HepG2 (cell line): ENCODE measurements at regions not wholly inside any gene's neighbourhood (a gene's known extent, or its start where the extent isn't known, plus 50 kb on each side); places are given as distances from the start of the nearest gene placed in this dataset.

ENCODE experiments used
- ARNTL ChIP-seq: sonication (generic); formaldehyde crosslinking; IDR thresholded peaks from 2 replicates; pipeline ENCODE4 v1.4.0; 2020; ENCODE audit warnings: mild to moderate bottlenecking, missing genetic modification reagents
- CREB1 ChIP-seq, 2 experiments: fragments of 450-650 bp in 1 of 2; IDR thresholded peaks; 2 replicates each; pipeline ENCODE4 v1.6.1; 2016 to 2017; ENCODE audit warnings: control low read depth in 1 of 2, mild to moderate bottlenecking in 1 of 2, missing compliant biosample characterization in 1 of 2, missing genetic modification characterization in 1 of 2
- ELF1 ChIP-seq: sonication (generic); formaldehyde crosslinking; IDR thresholded peaks from 2 replicates; pipeline ENCODE4 v1.4.0; 2020; ENCODE audit warnings: missing genetic modification reagents
- HMG20A ChIP-seq: IDR thresholded peaks from 2 replicates; pipeline ENCODE4 v1.6.1; 2016; ENCODE audit warnings: borderline replicate concordance
- HOXA9 ChIP-seq: sonication (generic); formaldehyde crosslinking; IDR thresholded peaks from 2 replicates; pipeline ENCODE4 v1.8.1; 2022; ENCODE audit warnings: missing genetic modification reagents, mild to moderate bottlenecking, moderate library complexity, borderline replicate concordance
- KDM3A ChIP-seq: IDR thresholded peaks from 2 replicates; pipeline ENCODE4 v1.6.1; 2018; ENCODE audit warnings: low read depth, missing compliant biosample characterization
- MAFF ChIP-seq: IDR thresholded peaks from 2 replicates; pipeline ENCODE4 v1.6.1; 2011; ENCODE audit warnings: low read depth, low read length, improper control_type of control experiment
- MED1 ChIP-seq: sonication (generic); formaldehyde crosslinking; IDR thresholded peaks from 2 replicates; pipeline ENCODE4 v1.4.0; 2020; ENCODE audit warnings: missing genetic modification reagents
- NAIF1 ChIP-seq: sonication (generic); formaldehyde crosslinking; IDR thresholded peaks from 2 replicates; pipeline ENCODE4 v1.5.0; 2020; ENCODE audit warnings: mild to moderate bottlenecking, missing genetic modification reagents, borderline replicate concordance
- NFATC3 ChIP-seq: sonication (generic); formaldehyde crosslinking; IDR thresholded peaks from 2 replicates; pipeline ENCODE4 v1.5.1; 2020; ENCODE audit warnings: mild to moderate bottlenecking, missing genetic modification reagents
- NFIB ChIP-seq: sonication (generic); formaldehyde crosslinking; IDR thresholded peaks from 2 replicates; pipeline ENCODE4 v1.9.0; 2021; ENCODE audit warnings: missing genetic modification reagents, mild to moderate bottlenecking, borderline replicate concordance
- PCBP1 ChIP-seq: fragments of 200-400 bp; formaldehyde crosslinking; IDR thresholded peaks from 2 replicates; pipeline ENCODE4 v1.6.1; 2017; ENCODE audit warnings: mild to moderate bottlenecking, low read depth, low read length, borderline replicate concordance
- PHF21A ChIP-seq: sonication (generic); formaldehyde crosslinking; IDR thresholded peaks from 2 replicates; pipeline ENCODE4 v1.5.0; 2020; ENCODE audit warnings: mild to moderate bottlenecking, missing genetic modification reagents
- POLR2A ChIP-seq, 2 experiments: IDR thresholded peaks; 2 replicates each; pipeline ENCODE4 v1.6.1; 2011; ENCODE audit warnings: low read depth in 2 of 2, low read length in 2 of 2, mild to moderate bottlenecking in 1 of 2, moderate library complexity in 1 of 2; ENCODE audit not compliant: insufficient read depth in 1 of 2
- TCF7L2 ChIP-seq: IDR thresholded peaks from 2 replicates; pipeline ENCODE4 v1.6.1; 2011; ENCODE audit warnings: mild to moderate bottlenecking, low read depth, low read length, moderate library complexity
- TEAD3 ChIP-seq: optimal IDR thresholded peaks from 2 replicates; pipeline ENCODE3; 2016; ENCODE audit warnings: borderline replicate concordance
- WIZ ChIP-seq: sonication (generic); formaldehyde crosslinking; IDR thresholded peaks from 2 replicates; pipeline ENCODE4 v1.5.1; 2020; ENCODE audit warnings: mild to moderate bottlenecking, missing genetic modification reagents
- ZEB1 ChIP-seq: IDR thresholded peaks from 2 replicates; pipeline ENCODE4 v1.6.1; 2012; ENCODE audit warnings: mild to moderate bottlenecking, low read depth, inconsistent platforms; ENCODE audit not compliant: insufficient replicate concordance
- ZNF317 ChIP-seq: sonication (generic); formaldehyde crosslinking; IDR thresholded peaks from 2 replicates; pipeline ENCODE4 v1.5.0; 2020; ENCODE audit warnings: mild to moderate bottlenecking, missing genetic modification reagents
- ZNF33B ChIP-seq: sonication (generic); formaldehyde crosslinking; IDR thresholded peaks from 2 replicates; pipeline ENCODE4 v1.5.1; 2020; ENCODE audit warnings: mild to moderate bottlenecking, missing genetic modification reagents
- ZSCAN9 ChIP-seq: IDR thresholded peaks from 2 replicates; pipeline ENCODE4 v1.6.1; 2016; ENCODE audit warnings: borderline replicate concordance
- TF ChIP-seq, protein P1 (sequence below): sonication (generic); formaldehyde crosslinking; IDR thresholded peaks from 2 replicates; pipeline ENCODE4 v1.4.0; 2020; ENCODE audit warnings: missing genetic modification reagents
- TF ChIP-seq, protein P2 (sequence below): sonication (generic); formaldehyde crosslinking; IDR thresholded peaks from 2 replicates; pipeline ENCODE4 v1.9.0; 2022; ENCODE audit warnings: low read depth, missing genetic modification reagents
- TF ChIP-seq, protein P3 (sequence below): sonication (generic); formaldehyde crosslinking; IDR thresholded peaks from 2 replicates; pipeline ENCODE4 v1.5.0; 2020; ENCODE audit warnings: missing genetic modification reagents
- TF ChIP-seq, protein P4 (sequence below): sonication (generic); formaldehyde crosslinking; IDR thresholded peaks from 2 replicates; pipeline ENCODE4 v1.5.1; 2020; ENCODE audit warnings: mild to moderate bottlenecking, missing genetic modification reagents

DNA sequence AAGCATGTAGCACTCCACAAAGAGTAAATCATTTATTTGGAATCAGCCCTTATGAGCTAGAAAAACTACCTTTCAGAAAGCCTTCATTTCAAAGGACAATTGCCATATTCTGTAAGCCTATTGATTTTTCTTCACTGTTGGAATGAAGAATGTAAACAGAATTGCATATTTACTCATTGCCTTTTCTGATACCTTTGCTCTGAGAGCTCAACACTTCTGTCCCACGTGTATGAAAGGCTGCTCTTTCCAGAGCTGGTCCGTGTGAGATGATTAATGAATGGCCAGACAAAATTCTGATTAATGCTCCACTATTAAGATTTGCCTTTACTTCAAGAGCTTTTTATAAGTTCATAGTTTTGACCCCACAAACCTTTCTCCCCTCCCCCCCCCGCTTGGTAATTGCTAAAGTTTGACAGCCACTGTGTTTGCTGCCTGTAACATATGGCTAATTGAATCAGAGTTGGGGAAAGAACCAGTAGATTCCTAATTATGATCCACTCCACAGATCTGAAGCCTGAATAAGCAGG, 63.0 kb upstream of the PLEKHA5 start (continued):
- peak; percentile 93 for TF ChIP-seq ZSCAN9
- 0 out of 2 replicates have a peak, but pooled peaks have one; percentile 5 for TF ChIP-seq MAFF
- peak; percentile 100 for TF ChIP-seq TEAD3 (CRISPR knock-in tag)
- TF ChIP-seq TCF7L2, result peak; percentile 40; the same call in 1 of the 2 replicates
- TF ChIP-seq ZNF317 (CRISPR knock-in tag), result peak; percentile 79
- TF ChIP-seq ZNF33B (CRISPR knock-in tag), result no peak
- TF ChIP-seq CREB1 (IDR thresholded peaks at IDR 0.05), result no peak
- TF ChIP-seq CREB1 (CRISPR knock-in tag; IDR thresholded peaks at IDR 0.05), result peak; percentile 67
- TF ChIP-seq HOXA9 (CRISPR knock-in tag), result no peak
- 0 out of 4 replicates have a peak, but pooled peaks of 1 of the 2 experiments have one; percentile 27 for TF ChIP-seq POLR2A (IDR thresholded peaks at IDR 0.05; ENCODE audit: insufficient read depth in 1 of 2, low read depth in 2 of 2, low read length in 2 of 2)
- peak; percentile 73; the same call in 1 of the 2 replicates for TF ChIP-seq PHF21A (CRISPR knock-in tag)
- TF ChIP-seq WIZ, result no peak
- peak; percentile 98 for TF ChIP-seq HMG20A (CRISPR knock-in tag)
- no peak; the same call in 1 of the 2 replicates for TF ChIP-seq NAIF1 (CRISPR knock-in tag)
- TF ChIP-seq MED1, result peak; percentile 84
- TF ChIP-seq ZEB1, result no peak
- TF ChIP-seq, protein P1, sequence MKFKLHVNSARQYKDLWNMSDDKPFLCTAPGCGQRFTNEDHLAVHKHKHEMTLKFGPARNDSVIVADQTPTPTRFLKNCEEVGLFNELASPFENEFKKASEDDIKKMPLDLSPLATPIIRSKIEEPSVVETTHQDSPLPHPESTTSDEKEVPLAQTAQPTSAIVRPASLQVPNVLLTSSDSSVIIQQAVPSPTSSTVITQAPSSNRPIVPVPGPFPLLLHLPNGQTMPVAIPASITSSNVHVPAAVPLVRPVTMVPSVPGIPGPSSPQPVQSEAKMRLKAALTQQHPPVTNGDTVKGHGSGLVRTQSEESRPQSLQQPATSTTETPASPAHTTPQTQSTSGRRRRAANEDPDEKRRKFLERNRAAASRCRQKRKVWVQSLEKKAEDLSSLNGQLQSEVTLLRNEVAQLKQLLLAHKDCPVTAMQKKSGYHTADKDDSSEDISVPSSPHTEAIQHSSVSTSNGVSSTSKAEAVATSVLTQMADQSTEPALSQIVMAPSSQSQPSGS, result peak; percentile 91
- TF ChIP-seq NFATC3, result no peak
- TF ChIP-seq, protein P2, sequence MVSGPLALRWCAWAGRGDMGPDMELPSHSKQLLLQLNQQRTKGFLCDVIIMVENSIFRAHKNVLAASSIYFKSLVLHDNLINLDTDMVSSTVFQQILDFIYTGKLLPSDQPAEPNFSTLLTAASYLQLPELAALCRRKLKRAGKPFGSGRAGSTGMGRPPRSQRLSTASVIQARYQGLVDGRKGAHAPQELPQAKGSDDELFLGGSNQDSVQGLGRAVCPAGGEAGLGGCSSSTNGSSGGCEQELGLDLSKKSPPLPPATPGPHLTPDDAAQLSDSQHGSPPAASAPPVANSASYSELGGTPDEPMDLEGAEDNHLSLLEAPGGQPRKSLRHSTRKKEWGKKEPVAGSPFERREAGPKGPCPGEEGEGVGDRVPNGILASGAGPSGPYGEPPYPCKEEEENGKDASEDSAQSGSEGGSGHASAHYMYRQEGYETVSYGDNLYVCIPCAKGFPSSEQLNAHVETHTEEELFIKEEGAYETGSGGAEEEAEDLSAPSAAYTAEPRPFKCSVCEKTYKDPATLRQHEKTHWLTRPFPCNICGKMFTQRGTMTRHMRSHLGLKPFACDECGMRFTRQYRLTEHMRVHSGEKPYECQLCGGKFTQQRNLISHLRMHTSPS, result no peak
- TF ChIP-seq, protein P3, sequence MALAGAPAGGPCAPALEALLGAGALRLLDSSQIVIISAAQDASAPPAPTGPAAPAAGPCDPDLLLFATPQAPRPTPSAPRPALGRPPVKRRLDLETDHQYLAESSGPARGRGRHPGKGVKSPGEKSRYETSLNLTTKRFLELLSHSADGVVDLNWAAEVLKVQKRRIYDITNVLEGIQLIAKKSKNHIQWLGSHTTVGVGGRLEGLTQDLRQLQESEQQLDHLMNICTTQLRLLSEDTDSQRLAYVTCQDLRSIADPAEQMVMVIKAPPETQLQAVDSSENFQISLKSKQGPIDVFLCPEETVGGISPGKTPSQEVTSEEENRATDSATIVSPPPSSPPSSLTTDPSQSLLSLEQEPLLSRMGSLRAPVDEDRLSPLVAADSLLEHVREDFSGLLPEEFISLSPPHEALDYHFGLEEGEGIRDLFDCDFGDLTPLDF (CRISPR knock-in tag), result no peak
- no peak for TF ChIP-seq NFIB
- TF ChIP-seq KDM3A, result peak; percentile 91
- TF ChIP-seq, protein P4, sequence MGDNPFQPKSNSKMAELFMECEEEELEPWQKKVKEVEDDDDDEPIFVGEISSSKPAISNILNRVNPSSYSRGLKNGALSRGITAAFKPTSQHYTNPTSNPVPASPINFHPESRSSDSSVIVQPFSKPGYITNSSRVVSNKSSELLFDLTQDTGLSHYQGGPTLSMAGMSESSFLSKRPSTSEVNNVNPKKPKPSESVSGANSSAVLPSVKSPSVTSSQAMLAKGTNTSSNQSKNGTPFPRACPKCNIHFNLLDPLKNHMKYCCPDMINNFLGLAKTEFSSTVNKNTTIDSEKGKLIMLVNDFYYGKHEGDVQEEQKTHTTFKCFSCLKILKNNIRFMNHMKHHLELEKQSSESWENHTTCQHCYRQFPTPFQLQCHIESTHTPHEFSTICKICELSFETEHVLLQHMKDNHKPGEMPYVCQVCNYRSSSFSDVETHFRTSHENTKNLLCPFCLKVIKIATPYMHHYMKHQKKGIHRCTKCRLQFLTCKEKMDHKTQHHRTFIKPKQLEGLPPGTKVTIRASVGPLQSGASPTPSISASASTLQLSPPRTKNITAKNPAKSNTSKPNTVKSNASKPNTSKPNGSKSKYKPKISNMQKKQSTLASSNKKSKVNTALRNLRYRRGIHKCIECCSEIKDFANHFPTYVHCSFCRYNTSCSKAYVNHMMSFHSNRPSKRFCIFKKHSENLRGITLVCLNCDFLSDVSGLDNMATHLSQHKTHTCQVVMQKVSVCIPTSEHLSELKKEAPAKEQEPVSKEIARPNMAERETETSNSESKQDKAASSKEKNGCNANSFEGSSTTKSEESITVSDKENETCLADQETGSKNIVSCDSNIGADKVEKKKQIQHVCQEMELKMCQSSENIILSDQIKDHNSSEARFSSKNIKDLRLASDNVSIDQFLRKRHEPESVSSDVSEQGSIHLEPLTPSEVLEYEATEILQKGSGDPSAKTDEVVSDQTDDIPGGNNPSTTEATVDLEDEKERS (CRISPR knock-in tag), result 0 out of 2 replicates have a peak, but pooled peaks have one; percentile 27
- peak; percentile 93 for TF ChIP-seq ARNTL
- peak; percentile 40; the same call in 1 of the 2 replicates for TF ChIP-seq ELF1 (CRISPR knock-in tag)
- no peak for TF ChIP-seq PCBP1
